ENCODE measurements at regions not wholly inside any gene's neighbourhood (a gene's known extent, or its start where the extent isn't known, plus 50 kb on each side); places are given as distances from the start of the nearest gene placed in this dataset.
"Not testable (repeated sequence)": the region's sequence is repeated elsewhere in the genome, so short reads cannot be mapped to it uniquely, and the experiment has no call there.

- DNase-seq (ENCODE audit: low spot score), result peak; percentile 37
Measured at GRCh38 chr22:12541412-12542170, 2986.4 kb upstream of the OR11H1 start.

- not testable (repeated sequence) for DNase-seq (ENCODE audit: low spot score)
Measured at GRCh38 chr22:12553366-12553765, 2974.6 kb upstream of the OR11H1 start.

- DNase-seq (ENCODE audit: low spot score), result not testable (repeated sequence)
Measured at GRCh38 chr22:12554648-12555192, 2973.3 kb upstream of the OR11H1 start.

GRCh38 chr22:12571500-12571899 lies 2956.5 kb upstream of the OR11H1 start:
- DNase-seq (ENCODE audit: low spot score), result not testable (repeated sequence)

GRCh38 chr22:12579655-12580054 lies 2948.3 kb upstream of the OR11H1 start:
- not testable (repeated sequence) for DNase-seq (ENCODE audit: low spot score)

- DNase-seq (ENCODE audit: low spot score), result not testable (repeated sequence)
Measured at GRCh38 chr22:12584457-12584856, 2943.5 kb upstream of the OR11H1 start.

- DNase-seq (ENCODE audit: low spot score), result not testable (repeated sequence)
Measured at GRCh38 chr22:12584874-12585273, 2943.1 kb upstream of the OR11H1 start.

GRCh38 chr22:12595724-12596123 lies 2932.3 kb upstream of the OR11H1 start:
- DNase-seq (ENCODE audit: low spot score), result not testable (repeated sequence)

- DNase-seq (ENCODE audit: low spot score), result not testable (repeated sequence)
Measured at GRCh38 chr22:12597778-12598177, 2930.2 kb upstream of the OR11H1 start.

- DNase-seq (ENCODE audit: low spot score), result not testable (repeated sequence)
Measured at GRCh38 chr22:12601510-12601869, 2926.5 kb upstream of the OR11H1 start.

- peak; percentile 53 for DNase-seq (ENCODE audit: low spot score)
Measured at GRCh38 chr22:12601870-12602779, 2925.9 kb upstream of the OR11H1 start.

GRCh38 chr22:12603399-12603798 lies 2924.6 kb upstream of the OR11H1 start:
- DNase-seq (ENCODE audit: low spot score), result not testable (repeated sequence)

- not testable (repeated sequence) for DNase-seq (ENCODE audit: low spot score)
Measured at GRCh38 chr22:12603833-12604232, 2924.2 kb upstream of the OR11H1 start.

GRCh38 chr22:12608454-12608853 lies 2919.5 kb upstream of the OR11H1 start:
- not testable (repeated sequence) for DNase-seq (ENCODE audit: low spot score)

- DNase-seq (ENCODE audit: low spot score), result no peak
Measured at GRCh38 chr22:12613199-12613598, 2914.8 kb upstream of the OR11H1 start.

- DNase-seq (ENCODE audit: low spot score), result not testable (repeated sequence)
Measured at GRCh38 chr22:12613907-12614306, 2914.1 kb upstream of the OR11H1 start.

GRCh38 chr22:12626894-12627293 lies 2901.1 kb upstream of the OR11H1 start:
- not testable (repeated sequence) for DNase-seq (ENCODE audit: low spot score)

- not testable (repeated sequence) for DNase-seq (ENCODE audit: low spot score)
Measured at GRCh38 chr22:12629815-12630214, 2898.2 kb upstream of the OR11H1 start.

GRCh38 chr22:12630965-12631364 lies 2897.0 kb upstream of the OR11H1 start:
- DNase-seq (ENCODE audit: low spot score), result not testable (repeated sequence)

GRCh38 chr22:12637566-12638166 lies 2890.3 kb upstream of the OR11H1 start:
- not testable (repeated sequence) for DNase-seq (ENCODE audit: low spot score)

GRCh38 chr22:12638319-12638718 lies 2889.7 kb upstream of the OR11H1 start:
- not testable (repeated sequence) for DNase-seq (ENCODE audit: low spot score)

Data from ureter (tissue), 1 donor.